Jurkat, Clone E6-1 (cell line): ENCODE measurements at regions not wholly inside any gene's neighbourhood (a gene's known extent, or its start where the extent isn't known, plus 50 kb on each side); places are given as distances from the start of the nearest gene placed in this dataset.
A peak's percentile ranks its signal among the peaks of the same experiment; 100 is the strongest.

Experiments
- DNase-seq: peaks from one replicate; pipeline ENCODE4 v3.0.0-alpha.2; 2011; ENCODE audit warnings: low read depth, low spot score
- H3K4me3 ChIP-seq: 2 replicates; pipeline ENCODE4 v1.5.1; 2011; ENCODE audit warnings: mild to moderate bottlenecking, low read length, control low read depth, moderate library complexity

DNA sequence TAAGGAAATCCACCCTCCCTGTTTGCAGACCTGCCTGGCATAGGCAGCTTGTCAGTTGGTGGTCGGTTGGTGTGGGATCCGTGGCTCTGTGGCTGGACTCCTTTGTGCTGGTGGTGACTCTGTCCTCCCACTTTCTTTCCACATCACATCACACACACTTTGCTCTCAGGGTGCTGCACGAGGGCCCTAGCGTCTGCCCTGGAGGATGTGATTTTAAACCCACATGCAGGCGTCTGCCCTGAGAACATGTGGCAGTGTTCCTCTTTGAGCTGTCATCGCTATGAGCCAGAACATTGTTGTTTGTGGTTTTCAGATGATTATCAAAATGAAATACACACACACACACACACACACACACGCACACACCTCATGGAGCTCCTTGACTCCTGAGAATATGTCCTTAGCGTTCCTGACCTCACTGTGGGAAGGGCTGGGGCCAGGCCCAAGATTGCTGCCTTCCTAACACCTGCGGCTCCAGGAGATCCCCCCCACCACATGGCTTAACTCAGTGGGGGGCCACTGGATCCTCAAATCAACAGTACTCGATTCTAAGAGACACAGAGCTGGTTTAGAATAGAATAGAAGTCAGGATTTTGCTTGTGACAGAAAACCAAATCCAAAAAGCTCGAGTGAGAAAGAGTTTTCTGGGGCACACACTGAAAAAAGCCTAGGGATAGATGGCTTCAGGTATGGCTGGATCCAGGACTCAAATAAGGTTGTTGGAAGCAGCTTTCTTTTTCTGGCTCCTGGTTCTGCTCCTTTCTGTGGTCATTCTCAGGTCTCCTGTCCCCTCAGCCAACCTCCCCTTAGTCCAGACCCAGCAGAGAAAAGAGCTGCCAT lies 54.8 kb downstream of the RTP5 start:
- H3K4me3 ChIP-seq: no peak overlapping the region
- peak; percentile 92 for DNase-seq

DNA sequence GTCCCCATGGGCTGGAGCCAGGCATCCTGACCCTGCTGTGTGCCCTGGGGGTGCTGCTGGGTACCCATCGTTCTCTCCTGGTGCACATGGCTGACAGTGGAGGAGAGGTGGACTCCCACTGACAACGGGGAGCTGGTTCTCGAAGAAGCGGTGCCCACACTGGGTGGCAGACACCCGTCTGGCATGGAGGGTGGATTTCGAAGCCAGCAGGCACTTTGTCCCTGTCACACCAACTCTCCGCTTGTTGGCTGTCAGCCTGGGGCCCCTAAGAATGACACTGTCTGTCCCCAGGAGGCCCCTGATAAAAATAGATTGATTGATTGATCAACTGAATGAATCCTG lies 55.4 kb downstream of the RTP5 start:
- no peak overlapping the region for H3K4me3 ChIP-seq
- no peak for DNase-seq

- no peak for DNase-seq
- H3K4me3 ChIP-seq: no peak overlapping the region
Observed at GRCh38 chr2:241925277-241925676, 55.7 kb downstream of the RTP5 start.

GRCh38 chr2:241925821-241926441 lies 56.4 kb downstream of the RTP5 start:
- H3K4me3 ChIP-seq: no peak overlapping the region
- no peak for DNase-seq

DNA sequence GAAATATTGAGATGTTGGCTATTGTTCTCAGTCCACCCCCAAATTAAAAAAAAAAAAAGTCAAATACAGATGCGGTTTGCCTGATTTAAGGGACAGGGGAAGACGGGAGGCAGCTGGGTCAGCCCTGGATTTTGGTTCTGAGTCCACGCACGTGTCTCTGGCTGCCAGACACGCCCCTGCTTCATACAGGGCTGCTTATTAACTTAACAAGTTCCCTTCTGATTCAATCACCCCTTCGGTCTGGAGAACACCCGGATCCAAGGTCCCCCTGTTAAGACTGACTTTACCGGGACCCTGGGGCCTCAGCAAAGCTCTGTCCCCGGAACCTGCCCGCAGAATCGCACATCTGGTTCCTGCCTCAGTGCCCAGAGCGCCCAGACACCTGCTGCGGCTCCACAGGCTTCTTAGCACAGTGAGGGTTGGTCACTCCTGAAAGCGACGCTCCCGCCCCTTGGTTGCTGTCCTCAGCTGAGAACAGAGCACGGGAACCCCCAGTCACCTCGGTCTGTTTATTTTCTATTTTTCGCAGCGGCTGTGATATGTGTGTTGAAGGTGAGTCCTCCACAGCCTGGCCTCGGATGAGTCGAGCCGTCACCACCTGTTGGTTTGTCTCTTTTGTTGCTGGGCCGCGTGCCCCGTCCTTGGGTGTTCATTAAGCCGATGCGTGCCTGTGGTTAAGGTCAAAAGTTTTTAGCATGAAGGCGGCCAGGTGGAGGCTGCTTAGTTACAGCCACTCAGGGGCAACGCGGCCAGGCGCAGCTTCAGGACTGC lies 57.2 kb downstream of the RTP5 start:
- no peak overlapping the region for H3K4me3 ChIP-seq
- DNase-seq: no peak

GRCh38 chr2:241929551-241930490 lies 60.3 kb downstream of the RTP5 start:
- H3K4me3 ChIP-seq: no peak overlapping the region
- DNase-seq: no peak

GRCh38 chr2:241931084-241931975 lies 61.8 kb downstream of the RTP5 start:
- DNase-seq: no peak
- no peak overlapping the region for H3K4me3 ChIP-seq

DNA sequence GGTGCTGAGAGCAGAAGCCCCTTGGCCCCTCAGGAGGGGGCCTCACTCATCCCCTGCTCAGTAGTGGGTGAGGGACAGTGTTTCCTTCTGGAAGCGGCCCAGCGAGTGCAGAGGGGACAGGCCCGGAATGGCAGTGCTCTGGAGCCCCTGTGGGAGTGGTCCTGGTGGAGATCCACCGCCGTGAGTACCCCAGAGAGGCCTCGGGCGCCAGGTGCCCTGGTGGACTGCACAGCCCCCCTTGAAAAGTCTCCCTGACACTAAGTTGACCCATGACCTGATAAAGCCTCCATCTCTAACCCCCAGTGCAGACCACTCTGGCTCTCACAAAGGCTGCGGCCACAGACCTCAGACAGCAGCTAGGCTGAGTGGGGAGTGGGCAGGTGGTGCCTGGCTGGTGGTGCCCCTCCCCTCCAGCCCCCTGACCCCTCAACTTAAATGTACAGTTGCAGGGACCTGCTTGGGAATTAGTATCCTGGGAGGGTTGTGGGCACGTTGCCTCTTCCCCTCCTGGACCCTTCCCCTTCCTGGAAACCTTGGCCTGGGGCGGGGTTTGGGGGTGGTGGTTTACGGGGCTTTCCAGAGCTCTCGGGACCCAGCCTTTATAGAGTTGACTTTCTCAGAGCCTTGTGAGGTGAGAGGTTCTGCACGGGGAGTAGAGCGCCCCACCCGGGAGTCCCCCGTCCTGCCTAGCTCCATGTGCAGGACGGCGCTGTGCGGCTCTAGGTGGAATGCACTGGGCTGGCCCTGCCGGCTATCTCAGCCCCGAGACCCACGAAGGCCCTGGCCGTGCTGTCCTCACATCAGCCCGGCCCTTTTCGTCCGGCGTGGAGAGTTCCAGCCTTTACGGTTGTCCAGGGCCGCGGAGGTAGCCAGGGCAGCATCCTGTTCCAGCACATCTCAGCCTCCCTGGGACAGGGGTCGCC lies 62.7 kb downstream of the RTP5 start:
- H3K4me3 ChIP-seq: no peak overlapping the region

DNA sequence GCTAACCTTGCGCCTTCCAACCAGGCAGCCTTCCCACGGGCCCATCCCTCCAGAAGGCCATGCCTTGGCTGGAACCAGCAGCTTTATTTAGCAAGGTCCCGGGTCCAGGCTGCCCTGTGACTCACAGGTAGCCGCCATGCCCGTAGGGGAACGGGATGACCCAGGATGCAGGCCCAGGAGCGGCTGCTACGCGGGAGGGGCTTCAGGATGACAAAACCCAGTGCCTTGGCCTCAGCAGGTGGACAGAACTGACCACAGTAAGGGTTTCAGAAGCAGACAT lies 63.3 kb downstream of the RTP5 start:
- H3K4me3 ChIP-seq: no peak overlapping the region
- no peak for DNase-seq

More for the DNA sequence above, 62.7 kb downstream of the RTP5 start:
- DNase-seq: no peak

DNA sequence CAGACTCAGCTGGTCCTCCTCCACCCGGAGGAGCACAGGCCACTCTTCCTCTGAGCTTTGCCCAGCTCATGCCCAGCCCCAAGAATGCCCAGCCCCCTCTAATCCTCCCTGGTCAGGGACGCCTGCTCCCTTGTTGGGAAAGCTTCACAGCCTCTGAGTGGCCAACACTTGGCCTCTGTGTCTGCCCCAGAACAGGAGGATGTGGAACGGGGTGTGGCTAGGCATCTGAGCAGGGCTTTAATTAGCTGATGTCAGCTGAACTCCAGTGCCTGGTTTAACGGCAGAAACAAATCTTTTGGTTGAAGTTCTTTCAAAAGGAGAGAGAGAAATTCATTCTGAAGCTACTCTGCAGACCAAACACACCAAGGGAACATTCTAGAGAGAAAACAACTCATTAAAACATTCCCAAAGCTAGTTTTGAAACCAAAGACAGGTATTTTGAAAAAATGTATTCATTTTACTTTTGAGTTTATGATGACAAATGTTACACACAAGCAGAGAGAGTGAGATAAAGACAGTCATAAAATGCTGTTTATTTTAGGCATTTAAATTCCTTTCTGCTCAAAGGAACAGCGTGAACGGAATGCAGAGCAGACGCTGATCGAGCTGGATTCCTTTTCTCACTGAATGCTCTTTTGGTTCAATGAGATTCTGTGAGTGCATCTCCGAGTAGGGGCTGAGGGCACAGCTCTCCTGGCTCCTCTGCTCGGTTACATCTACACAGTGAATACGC lies 63.8 kb downstream of the RTP5 start:
- no peak overlapping the region for H3K4me3 ChIP-seq
- DNase-seq: peak; percentile 77

DNA sequence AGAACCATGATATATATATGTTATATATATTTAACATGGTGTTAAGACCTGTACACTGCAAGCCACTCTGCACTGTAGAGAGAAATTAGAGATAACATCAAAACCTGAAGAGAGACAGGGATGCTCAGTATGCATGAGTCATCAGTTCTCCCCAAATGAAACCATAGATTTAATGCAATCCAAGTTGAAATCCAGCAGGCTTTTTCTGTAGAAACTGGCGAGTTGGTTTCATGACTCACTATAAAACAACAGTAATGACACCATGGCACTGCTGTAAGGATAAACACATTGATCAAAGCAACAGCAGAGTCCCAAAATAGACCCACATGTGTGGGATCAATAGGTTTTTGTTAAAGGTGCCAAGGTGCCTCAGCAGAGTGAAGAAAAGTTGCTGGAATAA lies 65.8 kb downstream of the RTP5 start:
- no peak for DNase-seq
- no peak overlapping the region for H3K4me3 ChIP-seq

- DNase-seq: no peak
- no peak overlapping the region for H3K4me3 ChIP-seq
Observed at GRCh38 chr2:241935774-241936173, 66.2 kb downstream of the RTP5 start.

DNA sequence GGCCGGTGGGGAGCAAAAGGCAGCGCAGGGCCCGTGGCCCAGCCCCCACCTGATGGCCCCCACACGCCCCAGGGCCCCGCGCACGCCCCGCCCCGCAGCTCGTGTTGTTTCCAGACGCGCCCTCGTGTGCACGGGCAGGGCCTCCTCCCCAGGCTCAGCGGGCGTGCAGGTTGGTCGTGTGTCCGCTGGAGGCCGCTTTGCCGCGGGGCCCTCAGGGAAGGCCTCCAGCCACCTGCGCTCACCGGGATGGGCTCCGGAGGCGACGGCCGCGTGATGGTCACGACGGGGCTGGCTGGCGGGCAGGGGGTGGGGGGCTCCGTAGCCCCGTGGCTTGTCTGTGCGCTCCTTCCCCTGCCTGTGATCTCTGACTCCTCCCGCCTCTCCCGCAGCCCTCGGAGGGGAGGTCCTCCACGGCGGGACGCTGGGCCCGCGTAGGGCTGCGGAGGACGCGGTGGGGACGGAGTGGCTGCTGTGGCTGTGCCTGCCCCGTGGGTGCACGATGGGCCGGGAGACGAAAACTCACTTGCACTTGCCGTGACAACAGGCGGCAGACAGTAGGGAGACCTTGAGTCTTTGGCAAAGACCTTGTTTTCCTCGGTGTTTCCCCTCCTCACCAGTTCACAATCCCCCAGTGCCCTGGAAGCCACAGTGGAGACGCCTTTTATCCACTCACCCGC lies 67.1 kb downstream of the RTP5 start:
- no peak for DNase-seq
- H3K4me3 ChIP-seq: no peak overlapping the region

DNA sequence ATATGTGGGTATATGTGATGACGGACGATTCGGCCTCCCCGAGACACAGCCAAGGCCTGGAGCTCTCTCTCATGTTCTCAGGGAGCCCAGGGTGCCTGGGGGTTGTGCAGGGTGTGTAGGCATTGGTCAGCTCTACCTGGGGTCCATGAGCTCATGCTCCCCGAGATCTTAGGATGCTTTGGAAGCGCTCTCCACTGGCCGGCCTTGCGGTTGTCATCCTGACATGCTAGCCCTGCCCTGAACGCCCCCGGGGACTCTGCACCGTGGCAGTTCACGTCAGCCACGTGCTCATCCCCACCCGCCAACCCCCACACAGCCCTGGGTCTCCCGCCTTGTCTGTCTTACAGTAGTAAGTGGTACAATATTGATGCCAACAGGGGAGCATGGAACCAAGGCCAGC lies 67.8 kb downstream of the RTP5 start:
- H3K4me3 ChIP-seq: no peak overlapping the region

DNA sequence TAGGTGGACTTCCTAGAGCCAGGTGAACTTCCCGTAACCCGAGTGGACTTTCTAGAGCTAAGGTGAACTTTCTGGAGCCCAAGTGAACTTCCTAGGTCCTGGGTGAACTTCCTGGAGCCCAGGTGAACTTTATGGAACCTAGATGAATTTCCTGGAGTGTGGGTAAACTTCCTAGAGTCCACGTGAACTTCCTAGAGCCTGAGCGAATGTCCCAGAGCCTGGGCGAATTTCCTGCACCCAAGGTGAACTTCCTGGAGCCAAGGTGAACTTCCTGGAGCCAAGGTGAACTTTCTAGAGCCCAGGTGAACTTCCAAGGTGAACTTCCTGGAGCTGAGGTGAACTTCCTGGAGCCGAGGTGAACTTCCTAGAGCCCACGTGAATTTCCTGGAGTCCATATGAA lies 70.0 kb downstream of the RTP5 start:
- no peak overlapping the region for H3K4me3 ChIP-seq
- DNase-seq: no peak

More for the DNA sequence above, 67.8 kb downstream of the RTP5 start:
- DNase-seq: no peak

GRCh38 chr2:241940329-241940728 lies 70.8 kb downstream of the RTP5 start:
- no peak for DNase-seq
- no peak overlapping the region for H3K4me3 ChIP-seq
